Skeletal muscle tissue (tissue), 3 donors: ENCODE measurements at regions not wholly inside any gene's neighbourhood (a gene's known extent, or its start where the extent isn't known, plus 50 kb on each side); places are given as distances from the start of the nearest gene placed in this dataset.

ENCODE experiments used
- H3K27ac ChIP-seq: one replicate; pipeline ENCODE4 v1.7.0; 2013; ENCODE audit warnings: mild to moderate bottlenecking, low read depth, low read length, inconsistent platforms
- H3K27me3 ChIP-seq, 3 donors: one replicate each; pipeline ENCODE4 v1.7.0; 2013; ENCODE audit warnings: low read length in 3 of 3; ENCODE audit not compliant: control insufficient read depth in 3 of 3, insufficient read depth in 3 of 3
- H3K36me3 ChIP-seq, 3 donors: one replicate each; pipeline ENCODE4 v1.7.0; 2013; ENCODE audit warnings: low read length in 3 of 3; ENCODE audit not compliant: control insufficient read depth in 3 of 3, insufficient read depth in 3 of 3
- H3K4me1 ChIP-seq, 3 donors: one replicate each; pipeline ENCODE4 v1.7.0; 2013; ENCODE audit warnings: low read length in 3 of 3, mild to moderate bottlenecking in 3 of 3; ENCODE audit not compliant: control insufficient read depth in 3 of 3, insufficient read depth in 3 of 3
- H3K4me3 ChIP-seq, 3 donors: one replicate each; pipeline ENCODE4 v1.7.0; 2013; ENCODE audit warnings: low read length in 3 of 3
- H3K9ac ChIP-seq, 3 donors: one replicate each; pipeline ENCODE4 v1.7.0; 2013; ENCODE audit warnings: low read length in 3 of 3, mild to moderate bottlenecking in 3 of 3, moderate library complexity in 2 of 3, low read depth in 1 of 3
- H3K9me3 ChIP-seq, 3 donors: one replicate each; pipeline ENCODE4 v1.7.0; 2013; ENCODE audit warnings: low read length in 3 of 3; ENCODE audit not compliant: control insufficient read depth in 3 of 3
- donor health status: Osteomylitis.

DNA sequence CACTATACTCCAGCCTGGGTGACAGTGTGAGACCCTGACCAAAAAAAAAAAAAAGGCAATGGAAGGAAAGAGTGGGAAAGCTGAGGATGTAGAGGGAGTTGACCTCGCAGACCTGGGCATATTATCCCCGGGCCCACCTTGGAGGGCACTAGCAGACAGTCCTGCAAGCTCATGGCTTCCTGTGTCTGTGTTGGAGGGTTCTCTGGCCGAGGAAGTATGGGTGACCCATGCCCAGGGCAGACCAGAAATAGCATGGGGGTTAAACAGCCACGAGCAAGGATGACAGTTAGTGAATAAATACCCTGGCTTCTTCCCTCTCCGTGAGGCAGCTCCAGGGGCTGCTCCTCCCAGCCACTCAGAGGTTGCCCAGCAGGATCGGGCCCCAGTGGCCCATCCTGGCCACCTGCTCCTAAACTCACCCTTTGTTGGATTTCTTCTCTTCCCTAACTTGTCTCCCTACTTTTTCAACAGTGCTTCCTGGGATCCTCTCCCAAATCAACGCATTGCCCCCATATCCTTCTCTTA is 485.8 kb downstream of the ZNF536 start:
- no peak overlapping the region for H3K4me3 ChIP-seq
- no peaks in the 10 kb centered on the region for H3K4me1 ChIP-seq
- H3K9me3 ChIP-seq = no peaks in the 10 kb centered on the region
- H3K27ac ChIP-seq = no peak overlapping the region
- H3K27me3 ChIP-seq = peaks cover 0 to 7% (median 0%) of the 10 kb centered on the region in 3 donors
- no peaks in the 10 kb centered on the region for H3K36me3 ChIP-seq
- no peak overlapping the region for H3K9ac ChIP-seq

DNA sequence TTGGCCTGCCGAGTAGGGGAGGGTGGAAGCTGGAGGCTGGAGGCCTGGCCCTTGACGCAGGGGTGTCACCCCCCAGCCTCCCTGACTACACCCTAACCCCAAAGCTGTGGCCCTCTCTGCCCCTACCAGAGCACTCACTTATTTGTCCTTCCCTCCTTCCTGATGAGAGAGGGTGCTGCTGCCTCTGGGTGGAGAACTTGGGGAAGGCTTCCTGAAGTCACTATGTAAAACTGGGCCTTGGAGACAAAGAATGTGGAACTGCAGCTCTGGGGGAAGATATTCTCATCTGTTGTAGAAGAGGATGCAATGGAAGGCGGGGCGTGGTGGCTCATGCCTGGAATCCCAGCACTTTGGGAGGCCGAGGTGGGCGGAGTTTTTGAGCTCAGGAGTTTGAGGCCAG is 485.2 kb downstream of the ZNF536 start:
- Histone ChIP-seq H3K27me3 (peaks cover 0 to 7% (median 0%) of the 10 kb centered on the region in 3 donors), H3K27ac (no peak overlapping the region), H3K9me3 (no peaks in the 10 kb centered on the region), H3K4me3 (no peak overlapping the region), H3K9ac (no peak overlapping the region), H3K4me1 (no peaks in the 10 kb centered on the region), H3K36me3 (no peaks in the 10 kb centered on the region)

DNA sequence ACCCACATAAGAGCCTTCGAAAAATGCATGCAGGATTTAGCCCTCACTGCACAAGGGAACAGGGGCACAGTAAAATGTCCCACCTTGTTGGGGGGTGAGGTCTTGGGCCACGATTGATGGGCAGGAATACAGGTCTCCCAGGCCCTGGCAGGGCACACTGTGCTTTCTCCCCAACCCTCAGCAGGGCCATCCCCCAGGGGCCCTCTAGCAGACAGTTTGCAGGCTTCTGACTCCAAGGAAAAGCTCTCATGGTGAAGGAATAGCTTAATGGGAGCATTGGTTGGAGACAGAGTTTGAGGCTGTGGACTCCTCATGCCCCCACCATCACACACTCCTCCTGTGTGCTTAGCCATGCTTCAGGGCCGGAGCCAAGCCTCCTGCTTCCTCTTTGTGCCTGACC is 484.6 kb downstream of the ZNF536 start:
- H3K9ac ChIP-seq = no peak overlapping the region
- no peak overlapping the region for H3K27ac ChIP-seq
- no peaks in the 10 kb centered on the region for H3K9me3 ChIP-seq
- H3K36me3 ChIP-seq = no peaks in the 10 kb centered on the region
- H3K4me3 ChIP-seq = no peak overlapping the region
- no peaks in the 10 kb centered on the region for H3K4me1 ChIP-seq
- peaks cover 0 to 3% (median 0%) of the 10 kb centered on the region in 3 donors for H3K27me3 ChIP-seq

DNA sequence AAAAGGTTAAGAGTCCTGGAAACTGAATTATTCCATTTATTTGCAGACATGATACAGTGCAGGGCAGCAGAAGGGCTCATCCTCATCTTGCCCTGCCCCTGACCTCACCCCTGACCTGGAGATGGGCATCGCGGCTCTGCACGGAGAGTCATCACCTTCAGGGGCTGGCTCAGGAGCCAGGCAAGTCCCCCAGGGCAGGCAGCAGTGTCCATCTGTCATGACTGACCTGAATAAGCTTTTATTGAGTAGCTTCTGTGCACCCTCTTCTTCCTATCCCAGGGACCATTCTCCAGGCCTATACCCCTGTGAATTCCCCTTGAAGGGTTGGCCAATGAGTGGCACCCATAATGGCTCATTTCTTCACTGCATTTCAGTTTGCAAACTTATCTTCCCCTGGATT is 484.2 kb downstream of the ZNF536 start:
- Histone ChIP-seq H3K9me3 (no peaks in the 10 kb centered on the region), H3K27me3 (no peaks in the 10 kb centered on the region), H3K4me3 (no peak overlapping the region), H3K9ac (no peak overlapping the region), H3K27ac (no peak overlapping the region), H3K36me3 (no peaks in the 10 kb centered on the region), H3K4me1 (no peaks in the 10 kb centered on the region)

DNA sequence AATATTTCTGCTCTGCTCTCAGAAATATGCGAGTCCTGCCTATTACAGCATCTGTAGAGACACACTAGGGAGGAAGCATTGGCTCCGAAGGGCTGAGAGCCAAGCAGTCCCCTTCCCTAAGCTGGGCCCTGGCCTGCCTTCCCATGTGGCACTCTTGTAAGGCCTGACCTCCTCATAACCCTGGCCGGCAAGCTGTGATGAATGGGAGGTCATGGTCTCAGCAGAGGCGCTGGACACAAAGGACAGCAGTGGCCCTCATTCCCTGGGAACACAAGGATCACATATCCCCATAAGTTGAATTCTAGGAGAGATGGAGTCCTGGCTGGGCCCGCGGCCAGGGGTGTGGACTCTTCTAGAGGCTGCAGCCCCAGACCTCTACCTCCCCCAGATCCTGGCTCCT is 483.3 kb downstream of the ZNF536 start:
- Histone ChIP-seq H3K27me3 (no peaks in the 10 kb centered on the region), H3K4me1 (no peaks in the 10 kb centered on the region), H3K4me3 (no peak overlapping the region), H3K9ac (no peak overlapping the region), H3K9me3 (no peaks in the 10 kb centered on the region), H3K36me3 (no peaks in the 10 kb centered on the region), H3K27ac (no peak overlapping the region)

DNA sequence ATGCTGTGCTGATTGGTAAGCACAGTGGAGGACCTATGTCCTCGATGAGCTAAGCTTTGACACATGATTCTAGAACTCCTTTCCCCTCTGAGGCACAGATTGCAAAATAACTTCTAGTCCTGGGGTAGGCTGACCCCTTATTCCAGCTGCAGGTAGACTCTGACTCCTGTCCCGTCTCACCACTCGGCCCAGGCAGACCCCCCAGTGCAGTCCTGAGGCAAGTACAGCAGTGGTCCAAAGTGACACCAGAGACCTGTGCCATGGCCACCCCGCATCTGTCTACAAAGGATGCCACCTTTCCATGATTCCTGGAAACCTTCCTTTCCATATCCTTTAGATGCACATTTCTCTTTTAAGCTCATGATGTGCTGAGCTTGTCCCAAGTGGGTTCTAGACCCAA is 482.5 kb downstream of the ZNF536 start:
- no peaks in the 10 kb centered on the region for H3K27me3 ChIP-seq
- H3K27ac ChIP-seq = no peak overlapping the region
- H3K36me3 ChIP-seq = no peaks in the 10 kb centered on the region
- no peak overlapping the region for H3K4me3 ChIP-seq
- H3K4me1 ChIP-seq = no peaks in the 10 kb centered on the region
- H3K9ac ChIP-seq = no peak overlapping the region
- H3K9me3 ChIP-seq = no peaks in the 10 kb centered on the region

DNA sequence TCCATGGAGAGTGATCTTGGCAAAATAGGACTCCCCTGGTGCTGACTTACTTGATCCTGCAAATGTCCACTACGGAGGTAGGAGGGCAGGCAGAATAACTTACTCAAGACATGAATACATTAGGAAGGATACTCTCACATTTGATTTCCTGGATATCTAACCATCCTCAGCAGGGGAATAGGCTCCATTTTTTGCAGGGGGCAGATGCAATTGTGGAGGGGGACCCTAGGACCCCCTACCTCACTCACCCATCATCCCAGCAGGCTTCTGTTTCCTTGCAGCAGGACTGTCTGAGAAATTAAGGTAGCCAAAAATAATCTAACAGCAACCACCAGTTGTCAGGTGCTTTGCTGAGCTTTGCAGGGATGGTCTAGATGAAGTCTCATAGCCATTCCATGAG is 482.0 kb downstream of the ZNF536 start:
- Histone ChIP-seq H3K4me1 (no peaks in the 10 kb centered on the region), H3K9ac (no peak overlapping the region)

DNA sequence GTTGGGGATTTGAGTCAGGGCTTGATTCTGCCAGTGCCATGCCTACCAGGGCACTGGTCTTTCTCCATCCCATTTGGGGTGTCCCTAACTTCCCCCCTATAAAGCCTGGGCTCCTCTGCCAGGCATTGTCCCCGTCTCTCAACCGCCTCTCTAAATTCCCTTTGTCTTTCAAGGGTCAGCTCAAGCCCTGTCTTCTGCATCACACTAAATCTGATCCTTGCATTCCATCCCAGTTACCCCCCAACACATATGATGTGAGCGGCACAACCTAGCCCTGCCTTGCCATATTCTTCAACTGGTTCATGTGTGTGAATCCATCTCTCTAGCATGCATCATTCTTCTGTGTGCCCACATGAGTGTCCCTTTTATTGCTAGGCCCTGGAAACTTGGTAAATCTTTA is 480.9 kb downstream of the ZNF536 start:
- Histone ChIP-seq H3K27ac (no peak overlapping the region), H3K4me3 (no peak overlapping the region), H3K9ac (no peak overlapping the region), H3K9me3 (no peaks in the 10 kb centered on the region), H3K27me3 (no peaks in the 10 kb centered on the region), H3K4me1 (no peaks in the 10 kb centered on the region), H3K36me3 (no peaks in the 10 kb centered on the region)

More for the DNA sequence above, 482.0 kb downstream of the ZNF536 start:
- Histone ChIP-seq H3K27ac (no peak overlapping the region), H3K36me3 (no peaks in the 10 kb centered on the region), H3K4me3 (no peak overlapping the region), H3K9me3 (no peaks in the 10 kb centered on the region), H3K27me3 (no peaks in the 10 kb centered on the region)

DNA sequence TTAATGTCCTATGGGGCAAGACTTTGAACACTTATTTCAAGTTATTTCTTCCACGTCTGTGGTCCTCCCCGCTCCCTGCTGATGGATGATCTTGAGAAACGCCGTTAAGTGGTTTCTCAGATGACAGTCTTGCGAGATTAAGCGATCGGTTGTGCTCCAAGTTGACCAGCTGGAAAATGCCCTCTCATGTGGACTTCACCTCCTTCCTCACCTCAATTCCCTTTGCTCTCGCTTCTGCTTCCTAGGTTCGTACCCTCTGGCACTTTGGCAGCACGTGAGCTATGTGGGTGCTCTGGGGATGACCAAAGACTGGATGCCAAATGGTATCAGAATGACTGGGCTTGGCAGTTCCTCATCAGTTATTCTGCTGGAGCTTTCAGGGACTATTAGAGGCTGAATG is 480.0 kb downstream of the ZNF536 start:
- Histone ChIP-seq H3K4me1 (no peaks in the 10 kb centered on the region), H3K36me3 (no peaks in the 10 kb centered on the region), H3K4me3 (no peak overlapping the region), H3K27ac (no peak overlapping the region), H3K27me3 (no peaks in the 10 kb centered on the region), H3K9me3 (no peaks in the 10 kb centered on the region), H3K9ac (no peak overlapping the region)

DNA sequence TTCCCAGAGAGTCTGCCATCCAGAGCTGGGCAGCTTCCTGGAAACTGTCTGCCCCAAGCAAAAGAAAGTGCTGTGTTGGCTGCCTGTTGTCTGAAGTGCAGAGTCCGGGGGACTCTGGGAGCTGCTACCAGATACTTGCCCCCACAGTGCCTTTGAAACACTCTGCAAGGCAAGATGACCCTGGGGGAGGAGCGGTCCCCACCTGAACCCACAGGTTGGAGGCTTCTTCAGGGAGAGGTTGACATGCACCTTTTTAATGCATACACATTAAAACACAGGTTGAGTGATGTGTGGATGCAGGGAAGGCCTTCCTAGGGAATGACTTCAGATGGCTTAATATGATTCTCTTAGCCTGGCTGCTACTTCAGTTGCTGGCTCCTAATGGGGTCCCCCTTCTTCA is 479.5 kb downstream of the ZNF536 start:
- no peaks in the 10 kb centered on the region for H3K9me3 ChIP-seq
- no peaks in the 10 kb centered on the region for H3K4me1 ChIP-seq
- no peak overlapping the region for H3K4me3 ChIP-seq
- no peaks in the 10 kb centered on the region for H3K27me3 ChIP-seq
- H3K9ac ChIP-seq = no peak overlapping the region
- no peaks in the 10 kb centered on the region for H3K36me3 ChIP-seq
- no peak overlapping the region for H3K27ac ChIP-seq
